Suppressor macrophage treated with lipopolysaccharide for 1 hour (primary cell): ENCODE measurements at regions not wholly inside any gene's neighbourhood (a gene's known extent, or its start where the extent isn't known, plus 50 kb on each side); places are given as distances from the start of the nearest gene placed in this dataset.
A peak's percentile ranks its signal among the peaks of the same experiment; 100 is the strongest.

Source experiments
- DNase-seq, 3 donors: peaks; one replicate each; pipeline ENCODE4 v3.0.0-alpha.2; 2020 to 2022

- DNase-seq = no peak
Measured at GRCh38 chr7:130897515-130898419, 163.8 kb upstream of the KLF14 start.

GRCh38 chr7:130899071-130899560 lies 165.1 kb upstream of the KLF14 start:
- no peak for DNase-seq

- peak in 1 of 3 donors; percentile 51 for DNase-seq
Measured at GRCh38 chr7:130899638-130900401, 165.8 kb upstream of the KLF14 start.

- DNase-seq = peak in 1 of 3 donors; percentile 51
Measured at GRCh38 chr7:130900471-130901076, 166.6 kb upstream of the KLF14 start.

GRCh38 chr7:130901209-130901783 lies 167.3 kb upstream of the KLF14 start:
- DNase-seq = peak; percentile 64 to 74 (median 68)

GRCh38 chr7:130902755-130903357 lies 168.8 kb upstream of the KLF14 start:
- DNase-seq = peak in 1 of 3 donors; percentile 36

- DNase-seq = peak; percentile 88 to 97 (median 97)
Measured at GRCh38 chr7:130903358-130903974, 169.5 kb upstream of the KLF14 start.

GRCh38 chr7:130904031-130904757 lies 170.2 kb upstream of the KLF14 start:
- DNase-seq = peak; percentile 51 to 69 (median 68)

- no peak for DNase-seq
Measured at GRCh38 chr7:130904792-130905191, 170.8 kb upstream of the KLF14 start.

- DNase-seq = peak in 1 of 3 donors; percentile 45
Measured at GRCh38 chr7:130906575-130906974, 172.6 kb upstream of the KLF14 start.

- DNase-seq = no peak
Measured at GRCh38 chr7:130907439-130907838, 173.4 kb upstream of the KLF14 start.

GRCh38 chr7:130908345-130909160 lies 174.5 kb upstream of the KLF14 start:
- DNase-seq = no peak

- no peak for DNase-seq
Measured at GRCh38 chr7:130909161-130909836, 175.3 kb upstream of the KLF14 start.

GRCh38 chr7:130909881-130910672 lies 176.1 kb upstream of the KLF14 start:
- peak; percentile 67 to 92 (median 83) for DNase-seq

- peak in 1 of 3 donors; percentile 54 for DNase-seq
Measured at GRCh38 chr7:130910949-130911944, 177.2 kb upstream of the KLF14 start.

GRCh38 chr7:130912082-130912861 lies 178.3 kb upstream of the KLF14 start:
- DNase-seq = peak in 1 of 3 donors; percentile 35
